Uterus (tissue), 3 donors: ENCODE measurements at regions not wholly inside any gene's neighbourhood (a gene's known extent, or its start where the extent isn't known, plus 50 kb on each side); places are given as distances from the start of the nearest gene placed in this dataset.

ENCODE experiments used
- DNase-seq, 2 donors: peaks; one replicate each; pipeline ENCODE4 v3.0.0-alpha.2; 2019 to 2020
- H3K27ac ChIP-seq, 2 donors: fragments of 200-600 bp; sonication (generic); 1 replicate in 1 of 2; 2 replicates in 1 of 2; pipeline ENCODE4 v1.5.1; 2016 to 2018
- H3K27me3 ChIP-seq, 2 donors: fragments of 200-600 bp; sonication (generic); one replicate each; pipeline ENCODE4 v1.5.1; 2018 to 2019; ENCODE audit warnings: control low read depth in 1 of 2
- H3K36me3 ChIP-seq, 2 donors: fragments of 200-600 bp; sonication (generic); one replicate each; pipeline ENCODE4 v1.5.1; 2019; ENCODE audit warnings: control low read depth in 1 of 2
- H3K4me1 ChIP-seq, 2 donors: fragments of 200-600 bp; sonication (generic); one replicate each; pipeline ENCODE4 v1.5.1; 2018 to 2019; ENCODE audit warnings: control low read depth in 1 of 2
- H3K4me3 ChIP-seq, 2 donors: fragments of 200-600 bp; sonication (generic); 1 replicate in 1 of 2; 2 replicates in 1 of 2; pipeline ENCODE4 v1.5.1; 2018 to 2019; ENCODE audit warnings: mild to moderate bottlenecking in 1 of 2
- H3K9me3 ChIP-seq, 2 donors: fragments of 200-600 bp; sonication (generic); one replicate each; pipeline ENCODE4 v1.5.1; 2019; ENCODE audit warnings: control low read depth in 1 of 2
- POLR2A ChIP-seq, 2 donors: fragments of 450-650 bp; IDR thresholded peaks; one replicate each; pipeline ENCODE4 v1.6.1; 2016; ENCODE audit warnings: antibody characterized with exemption in 2 of 2, mild to moderate bottlenecking in 1 of 2, moderate library complexity in 1 of 2
- intact Hi-C: fragments of 100-400 bp; cut with DNase I; formaldehyde crosslinking; loops from one replicate; pipeline ENCODE4 v1.15.1; 2023; ENCODE audit warnings: low total_unique reads
- TF ChIP-seq, protein P1 (sequence below), 4 experiments: fragments of 200-600 bp in 2 of 4; fragments of 450-650 bp in 2 of 4; sonication (generic) in 2 of 4; IDR thresholded peaks; one replicate each; pipeline ENCODE4 v1.5.1; 2016 to 2019; ENCODE audit warnings: antibody characterized with exemption in 4 of 4, mild to moderate bottlenecking in 2 of 4, moderate library complexity in 1 of 4
- donor health status: DM: yes; HTN: yes; CAD: no.

DNA sequence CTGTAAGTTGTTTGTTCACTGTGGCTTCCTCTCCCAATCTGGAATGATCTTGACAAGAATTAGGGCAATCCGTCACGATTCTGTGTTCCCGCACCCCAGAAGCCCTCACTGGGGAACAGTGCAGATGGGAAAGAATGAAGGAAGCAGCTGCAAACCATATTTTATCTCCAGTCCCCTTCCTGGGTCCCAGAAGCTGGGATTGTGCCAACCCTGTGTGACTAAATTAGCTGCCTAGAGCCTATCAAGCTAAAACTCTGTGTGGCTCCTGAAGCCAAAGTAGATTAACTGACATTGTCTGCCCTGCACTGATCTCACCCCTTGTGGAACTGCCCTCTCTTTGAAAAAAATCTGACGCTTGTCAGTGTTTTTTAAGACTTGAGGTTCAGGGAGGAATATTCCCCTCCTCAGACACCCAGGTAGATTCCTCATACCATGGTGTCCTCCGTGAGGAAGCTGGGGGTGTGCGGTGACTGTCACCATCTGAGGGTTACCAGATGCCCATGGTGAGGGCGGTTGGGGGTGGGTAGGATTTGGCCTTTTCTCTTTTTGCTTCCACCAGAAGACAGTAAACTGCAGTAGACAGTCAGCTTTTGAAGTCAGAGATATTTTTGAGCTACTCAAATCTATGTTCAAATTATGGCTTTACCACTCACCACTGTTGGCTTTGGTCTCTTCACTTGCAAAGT, 358.3 kb upstream of the TPM1 start:
- TF ChIP-seq POLR2A (IDR thresholded peaks at IDR 0.05), result no peak
- TF ChIP-seq, protein P1, sequence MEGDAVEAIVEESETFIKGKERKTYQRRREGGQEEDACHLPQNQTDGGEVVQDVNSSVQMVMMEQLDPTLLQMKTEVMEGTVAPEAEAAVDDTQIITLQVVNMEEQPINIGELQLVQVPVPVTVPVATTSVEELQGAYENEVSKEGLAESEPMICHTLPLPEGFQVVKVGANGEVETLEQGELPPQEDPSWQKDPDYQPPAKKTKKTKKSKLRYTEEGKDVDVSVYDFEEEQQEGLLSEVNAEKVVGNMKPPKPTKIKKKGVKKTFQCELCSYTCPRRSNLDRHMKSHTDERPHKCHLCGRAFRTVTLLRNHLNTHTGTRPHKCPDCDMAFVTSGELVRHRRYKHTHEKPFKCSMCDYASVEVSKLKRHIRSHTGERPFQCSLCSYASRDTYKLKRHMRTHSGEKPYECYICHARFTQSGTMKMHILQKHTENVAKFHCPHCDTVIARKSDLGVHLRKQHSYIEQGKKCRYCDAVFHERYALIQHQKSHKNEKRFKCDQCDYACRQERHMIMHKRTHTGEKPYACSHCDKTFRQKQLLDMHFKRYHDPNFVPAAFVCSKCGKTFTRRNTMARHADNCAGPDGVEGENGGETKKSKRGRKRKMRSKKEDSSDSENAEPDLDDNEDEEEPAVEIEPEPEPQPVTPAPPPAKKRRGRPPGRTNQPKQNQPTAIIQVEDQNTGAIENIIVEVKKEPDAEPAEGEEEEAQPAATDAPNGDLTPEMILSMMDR (IDR thresholded peaks at IDR 0.05), result no peak
- no peak for DNase-seq
- no peaks in the 10 kb centered on the region for H3K9me3 ChIP-seq
- H3K4me3 ChIP-seq, result no peak overlapping the region
- intact Hi-C loops, result no loop called here
- no peak overlapping the region for H3K27ac ChIP-seq
- H3K27me3 ChIP-seq, result no peaks in the 10 kb centered on the region
- no peaks in the 10 kb centered on the region for H3K36me3 ChIP-seq
- no peaks in the 10 kb centered on the region for H3K4me1 ChIP-seq

DNA sequence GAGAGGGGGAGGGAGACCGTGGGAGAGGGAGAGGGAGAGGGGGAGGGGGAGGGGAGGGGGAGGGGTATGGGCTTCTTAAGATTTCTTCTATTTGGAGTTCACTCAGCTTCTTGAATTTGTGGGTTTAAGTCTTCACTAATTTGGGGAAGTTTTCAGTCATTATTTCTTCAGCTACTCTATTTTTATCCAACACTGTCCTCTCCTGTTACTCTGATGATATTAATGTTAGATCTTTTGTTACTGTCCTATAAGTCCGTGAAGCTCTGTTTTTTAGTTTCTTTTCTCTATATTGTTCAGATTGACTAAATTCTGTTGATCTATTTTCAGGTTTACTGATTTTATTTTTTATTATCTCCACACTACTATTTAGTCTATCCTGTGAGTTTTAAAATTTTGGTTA, 351.5 kb upstream of the TPM1 start:
- DNase-seq, result no peak
- no peaks in the 10 kb centered on the region for H3K9me3 ChIP-seq
- intact Hi-C loops, result no loop called here
- no peaks in the 10 kb centered on the region for H3K27me3 ChIP-seq
- H3K36me3 ChIP-seq, result no peaks in the 10 kb centered on the region
- H3K4me1 ChIP-seq, result no peaks in the 10 kb centered on the region
- TF ChIP-seq, protein P1 (IDR thresholded peaks at IDR 0.05), result peak in 3 of 4 experiments; percentile 21 to 30 (median 21)
- TF ChIP-seq POLR2A (IDR thresholded peaks at IDR 0.05), result no peak
- no peak overlapping the region for H3K27ac ChIP-seq
- H3K4me3 ChIP-seq, result no peak overlapping the region

GRCh38 chr15:62697636-62698035, 344.9 kb upstream of the TPM1 start:
- DNase-seq, result no peak
- Histone ChIP-seq H3K9me3 (no peaks in the 10 kb centered on the region), H3K4me3 (no peak overlapping the region), H3K27me3 (no peaks in the 10 kb centered on the region), H3K4me1 (no peaks in the 10 kb centered on the region), H3K36me3 (no peaks in the 10 kb centered on the region), H3K27ac (no peak overlapping the region)
- no peak for TF ChIP-seq POLR2A (IDR thresholded peaks at IDR 0.05)
- TF ChIP-seq, protein P1 (IDR thresholded peaks at IDR 0.05), result no peak
- intact Hi-C loops, result no loop called here

DNA sequence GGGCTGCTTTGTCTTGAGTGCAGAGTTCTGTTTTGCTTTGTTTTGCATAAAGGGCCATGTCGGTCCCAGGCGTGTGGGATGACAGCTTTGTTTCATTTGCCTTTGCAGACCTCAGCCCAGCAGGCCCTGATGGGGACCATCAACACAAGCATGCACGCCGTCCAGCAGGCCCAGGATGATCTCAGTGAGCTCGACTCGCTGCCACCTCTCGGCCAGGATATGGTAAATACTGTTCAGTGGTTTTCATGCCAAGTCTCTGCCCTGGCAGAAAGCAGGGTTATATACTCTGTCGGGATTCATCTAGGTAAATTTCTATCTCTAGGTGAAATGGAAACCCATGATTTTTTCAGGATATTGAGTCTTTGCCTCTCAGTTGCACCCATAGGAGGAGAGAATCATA, 343.9 kb upstream of the TPM1 start:
- intact Hi-C loops, result no loop called here
- DNase-seq, result no peak
- H3K36me3 ChIP-seq, result no peaks in the 10 kb centered on the region

DNA sequence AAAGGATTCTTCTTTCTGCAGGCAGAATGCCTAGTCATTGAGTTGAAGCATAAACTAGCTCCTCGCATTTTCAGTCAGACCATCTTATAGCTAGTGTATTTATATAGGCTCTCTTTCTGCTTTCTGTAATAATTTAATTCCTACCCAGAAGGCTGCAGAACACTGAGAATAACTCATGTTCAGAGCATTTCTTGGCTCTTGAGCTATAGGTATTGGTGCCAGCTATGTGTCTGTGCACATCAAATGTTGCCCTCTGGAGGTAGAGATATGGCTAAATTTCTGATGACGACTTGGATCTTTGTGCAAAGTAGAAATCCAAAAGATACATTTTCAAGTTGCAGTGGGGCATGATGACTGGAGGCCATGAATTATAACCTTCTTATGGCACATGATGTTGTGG, 336.2 kb upstream of the TPM1 start:
- no peak for DNase-seq
- no peaks in the 10 kb centered on the region for H3K36me3 ChIP-seq
- H3K4me3 ChIP-seq, result no peak overlapping the region
- intact Hi-C loops, result no loop called here
- TF ChIP-seq, protein P1 (IDR thresholded peaks at IDR 0.05), result no peak
- no peak for TF ChIP-seq POLR2A (IDR thresholded peaks at IDR 0.05)
- H3K27me3 ChIP-seq, result no peaks in the 10 kb centered on the region
- no peak overlapping the region for H3K27ac ChIP-seq
- no peaks in the 10 kb centered on the region for H3K4me1 ChIP-seq
- H3K9me3 ChIP-seq, result no peaks in the 10 kb centered on the region

More for the DNA sequence above, 343.9 kb upstream of the TPM1 start:
- Histone ChIP-seq H3K4me3 (no peak overlapping the region), H3K27ac (no peak overlapping the region), H3K27me3 (no peaks in the 10 kb centered on the region), H3K9me3 (no peaks in the 10 kb centered on the region), H3K4me1 (no peaks in the 10 kb centered on the region)
- TF ChIP-seq, protein P1 (IDR thresholded peaks at IDR 0.05), result no peak
- no peak for TF ChIP-seq POLR2A (IDR thresholded peaks at IDR 0.05)
